ENCODE measurements at regions not wholly inside any gene's neighbourhood (a gene's known extent, or its start where the extent isn't known, plus 50 kb on each side); places are given as distances from the start of the nearest gene placed in this dataset.

DNA sequence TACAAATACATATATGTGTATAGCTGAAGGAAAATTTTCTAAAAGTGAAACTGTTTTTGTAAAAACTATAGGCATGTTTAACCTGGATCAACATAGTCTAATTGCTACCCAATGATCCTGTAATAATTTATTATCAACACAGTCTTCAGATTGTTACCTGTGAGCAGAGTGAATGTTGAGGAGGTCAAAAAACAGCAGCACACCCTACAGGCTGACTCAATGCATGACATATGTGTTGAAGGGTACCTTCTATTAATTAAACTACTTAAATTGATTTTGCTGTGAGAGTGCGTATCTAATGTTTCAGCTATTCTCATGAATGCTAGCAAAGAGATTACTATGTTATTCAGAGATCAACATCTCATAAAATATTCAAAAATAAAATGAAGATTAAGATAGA, 411.4 kb downstream of the TNS3 start:
- no peak overlapping the region for H3K4me3 Mint-ChIP-seq
- H3K4me1 Mint-ChIP-seq (ENCODE audit: unreplicated experiment) = no peaks in the 10 kb centered on the region
- H3K27me3 Mint-ChIP-seq = no peaks in the 10 kb centered on the region
- H3K36me3 Mint-ChIP-seq = no peaks in the 10 kb centered on the region
- no peaks in the 10 kb centered on the region for H3K9me3 Mint-ChIP-seq
- no peak for DNase-seq (ENCODE audit: extremely low spot score, unreplicated experiment)
- H3K27ac Mint-ChIP-seq = no peak overlapping the region
- peak; percentile 54 for TF ChIP-seq CTCF (conservative IDR thresholded peaks at IDR 0.05)

DNA sequence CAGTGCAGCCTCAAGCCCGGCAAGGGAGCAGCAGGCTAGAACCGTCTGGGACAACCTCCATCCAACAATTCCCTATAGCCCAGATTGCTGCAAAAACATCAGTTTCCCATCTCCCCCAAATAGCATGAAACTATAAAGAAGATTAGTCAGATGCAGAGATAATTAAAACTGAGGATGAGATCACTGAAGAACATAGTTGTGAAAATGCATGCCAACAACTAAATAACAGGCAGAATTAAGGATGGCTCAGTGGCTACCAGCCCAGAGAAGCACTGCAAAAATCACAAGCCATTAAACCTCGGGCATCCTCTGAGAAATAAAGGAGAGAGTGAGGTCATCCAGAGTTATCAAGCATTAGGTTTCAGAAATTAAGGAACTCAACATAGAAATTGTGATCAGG, 427.1 kb downstream of the TNS3 start:
- no peak for TF ChIP-seq CTCF (conservative IDR thresholded peaks at IDR 0.05)
- H3K4me1 Mint-ChIP-seq (ENCODE audit: unreplicated experiment) = peaks cover 14% of the 10 kb centered on the region
- no peak overlapping the region for H3K4me3 Mint-ChIP-seq
- no peaks in the 10 kb centered on the region for H3K27me3 Mint-ChIP-seq
- H3K27ac Mint-ChIP-seq = no peak overlapping the region
- peaks cover 3% of the 10 kb centered on the region for H3K9me3 Mint-ChIP-seq
- H3K36me3 Mint-ChIP-seq = no peaks in the 10 kb centered on the region
- no peak for DNase-seq (ENCODE audit: extremely low spot score, unreplicated experiment)

DNA sequence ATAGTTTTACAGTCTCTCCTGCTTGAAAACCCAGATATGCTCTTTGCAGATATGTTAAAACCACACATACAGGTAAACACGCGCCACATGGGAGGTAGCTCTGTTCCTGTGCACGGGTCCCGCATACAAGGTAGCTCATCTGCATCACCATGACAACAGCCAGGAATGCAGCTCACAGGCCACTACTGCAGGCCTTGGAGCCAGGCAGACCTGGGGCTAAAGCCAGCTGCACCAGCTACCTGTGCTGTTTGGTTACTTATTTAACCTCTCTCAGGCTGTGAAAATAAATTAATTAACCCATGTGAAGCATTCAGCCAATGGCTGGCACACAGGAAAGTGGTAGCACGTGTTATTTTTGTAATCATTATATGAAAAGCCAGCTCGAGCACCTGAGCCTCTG, 428.3 kb downstream of the TNS3 start:
- no peak overlapping the region for H3K4me3 Mint-ChIP-seq
- peaks cover 20% of the 10 kb centered on the region for H3K4me1 Mint-ChIP-seq (ENCODE audit: unreplicated experiment)
- H3K36me3 Mint-ChIP-seq = no peaks in the 10 kb centered on the region
- H3K27me3 Mint-ChIP-seq = no peaks in the 10 kb centered on the region
- no peak for TF ChIP-seq CTCF (conservative IDR thresholded peaks at IDR 0.05)
- H3K27ac Mint-ChIP-seq = peak overlapping the region; percentile 57
- no peak for DNase-seq (ENCODE audit: extremely low spot score, unreplicated experiment)
- peaks cover 3% of the 10 kb centered on the region for H3K9me3 Mint-ChIP-seq

DNA sequence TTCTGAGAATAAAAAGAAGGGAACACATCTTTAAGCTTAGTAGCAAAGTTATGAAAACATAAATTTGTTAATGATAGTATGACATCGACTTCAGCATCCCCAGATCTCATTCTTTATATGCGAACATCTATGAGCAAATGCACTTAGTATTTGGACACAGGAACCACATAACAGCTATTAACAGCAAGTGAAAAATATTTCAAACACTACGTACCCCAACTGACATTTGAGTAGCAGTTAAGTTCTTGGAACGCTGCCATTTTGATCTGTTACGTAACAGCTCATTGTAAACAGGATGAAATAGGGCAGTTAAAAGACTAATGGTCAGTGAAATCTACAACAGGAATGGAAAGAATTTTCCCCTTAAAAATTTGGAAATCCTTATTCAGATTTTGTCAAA, 428.9 kb downstream of the TNS3 start:
- Mint-ChIP-seq H3K27ac (peak overlapping the region; percentile 57), H3K36me3 (no peaks in the 10 kb centered on the region), H3K4me1 (ENCODE audit: unreplicated experiment) (peaks cover 23% of the 10 kb centered on the region), H3K27me3 (no peaks in the 10 kb centered on the region), H3K4me3 (no peak overlapping the region), H3K9me3 (peaks cover 3% of the 10 kb centered on the region)
- DNase-seq (ENCODE audit: extremely low spot score, unreplicated experiment) = no peak
- TF ChIP-seq CTCF (conservative IDR thresholded peaks at IDR 0.05) = no peak

DNA sequence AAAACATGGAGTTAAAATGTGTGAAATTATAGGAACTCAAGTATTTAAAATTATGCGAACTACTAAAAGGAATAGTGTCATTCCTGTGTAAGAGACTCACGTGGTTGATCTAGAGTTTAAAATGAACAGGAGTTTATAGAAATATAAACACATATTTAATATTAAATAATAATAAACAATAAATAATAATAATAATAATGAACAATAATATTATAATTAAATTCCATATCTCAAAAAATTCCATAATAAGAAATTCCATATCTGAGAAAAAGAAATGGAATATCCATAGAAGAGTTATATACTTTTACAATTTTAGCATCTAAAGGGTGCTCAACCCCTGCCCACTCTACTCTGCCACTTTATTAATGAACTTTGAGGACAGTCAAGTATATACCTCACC, 429.6 kb downstream of the TNS3 start:
- Mint-ChIP-seq H3K4me1 (ENCODE audit: unreplicated experiment) (peaks cover 23% of the 10 kb centered on the region), H3K36me3 (no peaks in the 10 kb centered on the region), H3K27ac (no peak overlapping the region), H3K4me3 (no peak overlapping the region), H3K9me3 (peaks cover 3% of the 10 kb centered on the region), H3K27me3 (no peaks in the 10 kb centered on the region)
- DNase-seq (ENCODE audit: extremely low spot score, unreplicated experiment) = no peak
- no peak for TF ChIP-seq CTCF (conservative IDR thresholded peaks at IDR 0.05)
